Fibroblast of lung (primary cell): ENCODE measurements at regions not wholly inside any gene's neighbourhood (a gene's known extent, or its start where the extent isn't known, plus 50 kb on each side); places are given as distances from the start of the nearest gene placed in this dataset.

ENCODE experiments used
- DNase-seq, 2 donors: peaks; one replicate each; pipeline versions ENCODE4 v3.0.0 to v3.0.0-alpha.2; 2010; ENCODE audit warnings: low read depth in 2 of 2
- H2AFZ ChIP-seq: 2 replicates; pipeline ENCODE4 v1.5.1; 2012; ENCODE audit warnings: low read length, control low read depth, inconsistent platforms
- H3K27ac ChIP-seq: 2 replicates; pipeline ENCODE4 v1.5.1; 2011; ENCODE audit warnings: low read length, control low read depth; ENCODE audit not compliant: insufficient read depth
- H3K27me3 ChIP-seq: 2 replicates; pipeline ENCODE4 v1.5.1; 2011; ENCODE audit warnings: mild to moderate bottlenecking, low read length; ENCODE audit not compliant: control insufficient read depth, insufficient read depth
- H3K36me3 ChIP-seq: 2 replicates; pipeline ENCODE4 v1.5.1; 2011; ENCODE audit warnings: low read length; ENCODE audit not compliant: control insufficient read depth, insufficient read depth
- H3K4me1 ChIP-seq: 2 replicates; pipeline ENCODE4 v1.5.1; 2011; ENCODE audit warnings: low read length; ENCODE audit not compliant: control insufficient read depth, insufficient read depth; ENCODE audit errors: extremely low read depth
- H3K4me2 ChIP-seq: 2 replicates; pipeline ENCODE4 v1.5.1; 2011; ENCODE audit warnings: low read length, control low read depth; ENCODE audit not compliant: insufficient read depth; ENCODE audit errors: extremely low read depth
- H3K4me3 ChIP-seq, 4 experiments: fragments of 200-600 bp in 1 of 4; sonication (generic) in 1 of 4; replicated peaks in 1 of 4; 2 replicates each; pipeline ENCODE4 v1.5.1; 2011 to 2016; ENCODE audit warnings: low read length in 4 of 4, low read depth in 3 of 4, mild to moderate bottlenecking in 3 of 4, control low read depth in 2 of 4, inconsistent platforms in 1 of 4, mixed read lengths in 1 of 4; ENCODE audit not compliant: insufficient read depth in 1 of 4; ENCODE audit errors: control extremely low read depth in 1 of 4
- H3K79me2 ChIP-seq: 2 replicates; pipeline ENCODE4 v1.5.1; 2012; ENCODE audit warnings: mild to moderate bottlenecking, low read length, inconsistent platforms; ENCODE audit not compliant: control insufficient read depth, insufficient read depth
- H3K9ac ChIP-seq: 2 replicates; pipeline ENCODE4 v1.5.1; 2011; ENCODE audit warnings: mild to moderate bottlenecking, low read length, control low read depth; ENCODE audit not compliant: insufficient read depth
- H3K9me3 ChIP-seq: 2 replicates; pipeline ENCODE4 v1.5.1; 2012; ENCODE audit warnings: low read depth, low read length; ENCODE audit not compliant: control insufficient read depth, insufficient read depth
- H4K20me1 ChIP-seq: 2 replicates; pipeline ENCODE4 v1.5.1; 2011; ENCODE audit warnings: low read length; ENCODE audit not compliant: control insufficient read depth, insufficient read depth; ENCODE audit errors: extremely low read depth
- EZH2 ChIP-seq: IDR thresholded peaks from 2 replicates; pipeline ENCODE4 v1.5.1; 2012; ENCODE audit warnings: low read length, control low read depth, mild to moderate bottlenecking; ENCODE audit errors: missing control alignments
- TF ChIP-seq, protein P1 (sequence below), 2 donors: IDR thresholded peaks in 1 of 2; conservative IDR thresholded peaks in 1 of 2; 1 replicate in 1 of 2; 2 replicates in 1 of 2; pipeline ENCODE4 v1.5.1; 2011 to 2012; ENCODE audit warnings: low read length in 2 of 2, control low read depth in 1 of 2, inconsistent platforms in 1 of 2, low read depth in 1 of 2, mild to moderate bottlenecking in 1 of 2

DNA sequence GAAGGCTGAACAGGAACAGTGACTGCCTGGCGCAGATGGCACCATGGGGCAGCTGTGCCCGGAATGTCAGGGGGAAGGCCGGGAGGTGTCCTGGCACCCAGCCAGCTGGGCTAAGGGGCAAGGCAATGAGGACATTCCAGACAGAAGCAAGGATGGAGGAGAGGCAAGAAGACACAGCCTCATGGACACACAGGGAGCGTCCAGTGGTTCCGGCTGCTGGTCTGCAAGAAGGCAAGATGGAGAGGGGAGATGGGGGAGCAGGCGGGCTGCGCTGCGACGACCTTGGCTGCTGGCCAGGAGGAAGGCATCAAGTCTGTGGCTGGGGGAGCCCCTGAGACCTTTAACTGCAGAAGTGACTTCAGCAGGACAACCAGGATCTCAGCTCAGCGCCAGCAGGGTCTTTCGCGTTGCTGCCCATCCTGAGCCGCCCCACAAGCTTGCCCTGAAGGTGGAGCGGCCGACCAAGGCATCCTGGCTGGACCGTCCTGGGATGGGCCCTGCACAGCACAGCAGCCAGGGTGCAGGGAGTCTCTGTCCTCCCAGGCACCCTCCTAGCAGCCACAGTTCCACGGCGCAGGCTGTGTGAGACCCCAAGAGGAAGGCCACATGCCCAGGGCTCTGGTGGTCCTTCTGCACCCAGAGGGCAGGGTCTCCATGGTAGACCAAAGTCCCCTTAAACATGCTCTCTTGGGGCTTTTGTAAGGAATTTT lies 531.7 kb downstream of the BRD1 start:
- no peak overlapping the region for H3K27ac ChIP-seq
- no peaks in the 10 kb centered on the region for H3K36me3 ChIP-seq
- no peak overlapping the region for H2AFZ ChIP-seq
- no peaks in the 10 kb centered on the region for H4K20me1 ChIP-seq
- H3K79me2 ChIP-seq: no peaks in the 10 kb centered on the region
- H3K27me3 ChIP-seq: no peaks in the 10 kb centered on the region
- H3K4me1 ChIP-seq: no peaks in the 10 kb centered on the region
- H3K9ac ChIP-seq: no peak overlapping the region
- no peak for DNase-seq
- H3K4me2 ChIP-seq: no peak overlapping the region
- no peaks in the 10 kb centered on the region for H3K9me3 ChIP-seq
- H3K4me3 ChIP-seq: no peak overlapping the region
- TF ChIP-seq EZH2: no peak
- TF ChIP-seq, protein P1, sequence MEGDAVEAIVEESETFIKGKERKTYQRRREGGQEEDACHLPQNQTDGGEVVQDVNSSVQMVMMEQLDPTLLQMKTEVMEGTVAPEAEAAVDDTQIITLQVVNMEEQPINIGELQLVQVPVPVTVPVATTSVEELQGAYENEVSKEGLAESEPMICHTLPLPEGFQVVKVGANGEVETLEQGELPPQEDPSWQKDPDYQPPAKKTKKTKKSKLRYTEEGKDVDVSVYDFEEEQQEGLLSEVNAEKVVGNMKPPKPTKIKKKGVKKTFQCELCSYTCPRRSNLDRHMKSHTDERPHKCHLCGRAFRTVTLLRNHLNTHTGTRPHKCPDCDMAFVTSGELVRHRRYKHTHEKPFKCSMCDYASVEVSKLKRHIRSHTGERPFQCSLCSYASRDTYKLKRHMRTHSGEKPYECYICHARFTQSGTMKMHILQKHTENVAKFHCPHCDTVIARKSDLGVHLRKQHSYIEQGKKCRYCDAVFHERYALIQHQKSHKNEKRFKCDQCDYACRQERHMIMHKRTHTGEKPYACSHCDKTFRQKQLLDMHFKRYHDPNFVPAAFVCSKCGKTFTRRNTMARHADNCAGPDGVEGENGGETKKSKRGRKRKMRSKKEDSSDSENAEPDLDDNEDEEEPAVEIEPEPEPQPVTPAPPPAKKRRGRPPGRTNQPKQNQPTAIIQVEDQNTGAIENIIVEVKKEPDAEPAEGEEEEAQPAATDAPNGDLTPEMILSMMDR (conservative IDR thresholded peaks at IDR 0.05 in 1 of 2, IDR thresholded peaks at IDR 0.05 in 1 of 2; ENCODE audit: low read depth in 1 of 2, low read length in 2 of 2): no peak

DNA sequence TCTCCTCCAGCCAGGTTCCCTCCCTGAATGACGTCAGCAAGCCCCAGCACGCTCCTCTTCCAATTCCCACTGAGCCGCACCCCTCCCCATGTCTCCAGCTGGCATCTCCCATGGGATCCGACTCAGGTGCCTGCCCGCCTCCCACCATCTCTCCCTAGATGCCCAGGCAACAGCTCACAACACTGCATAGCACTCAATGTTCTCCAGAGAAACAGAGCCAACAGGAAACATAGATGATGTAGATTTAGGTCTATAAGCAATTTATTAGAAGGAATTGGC lies 532.3 kb downstream of the BRD1 start:
- no peak for TF ChIP-seq EZH2
- TF ChIP-seq, protein P1 (conservative IDR thresholded peaks at IDR 0.05 in 1 of 2, IDR thresholded peaks at IDR 0.05 in 1 of 2; ENCODE audit: low read depth in 1 of 2, low read length in 2 of 2): no peak
- no peak overlapping the region for H2AFZ ChIP-seq

DNA sequence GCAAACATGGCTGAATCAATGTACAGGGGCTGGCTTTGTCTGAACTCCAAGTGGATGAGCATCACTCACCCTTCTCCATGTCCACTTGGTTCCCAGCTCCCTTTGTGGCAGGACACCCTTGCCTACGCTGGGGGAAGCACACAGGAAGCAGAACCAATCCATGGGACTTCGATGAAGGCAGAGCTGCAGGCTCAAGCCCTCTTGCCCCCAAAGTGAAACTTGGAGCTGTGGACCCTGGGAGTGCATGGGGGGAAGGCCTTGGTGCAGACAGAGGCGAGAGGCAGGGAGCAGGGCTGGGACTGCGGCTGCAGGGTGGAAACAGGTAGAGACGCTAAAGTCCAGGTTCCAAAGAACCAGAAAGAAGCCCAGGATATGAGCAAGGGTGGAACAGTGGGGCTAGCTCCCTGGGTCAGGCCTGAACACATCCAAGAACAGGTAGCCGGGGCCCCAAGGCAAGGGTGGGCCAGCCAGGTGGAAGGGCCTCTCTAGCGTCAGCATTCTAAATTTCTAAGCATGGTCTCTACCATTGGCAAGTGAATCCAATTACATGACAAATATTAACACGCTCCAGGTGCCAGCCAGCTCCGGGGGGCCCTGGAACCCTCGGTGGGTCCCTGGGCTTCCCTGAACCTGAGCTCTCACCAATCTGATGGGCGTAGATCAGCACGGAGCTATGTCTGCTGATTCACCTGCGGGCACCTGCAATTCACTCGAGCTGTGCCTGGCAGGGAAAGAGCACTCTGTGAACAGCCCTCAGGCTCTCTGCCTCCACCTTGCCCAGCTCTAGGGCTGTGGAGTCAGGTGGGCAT lies 532.8 kb downstream of the BRD1 start:
- no peak overlapping the region for H3K9ac ChIP-seq
- TF ChIP-seq, protein P1 (conservative IDR thresholded peaks at IDR 0.05 in 1 of 2, IDR thresholded peaks at IDR 0.05 in 1 of 2; ENCODE audit: low read depth in 1 of 2, low read length in 2 of 2): no peak

More for the DNA sequence above, 532.3 kb downstream of the BRD1 start:
- no peak for DNase-seq
- H3K27me3 ChIP-seq: no peaks in the 10 kb centered on the region
- H3K9me3 ChIP-seq: no peaks in the 10 kb centered on the region
- no peaks in the 10 kb centered on the region for H4K20me1 ChIP-seq
- H3K9ac ChIP-seq: no peak overlapping the region
- no peaks in the 10 kb centered on the region for H3K4me1 ChIP-seq
- no peak overlapping the region for H3K4me2 ChIP-seq
- H3K4me3 ChIP-seq: no peak overlapping the region
- no peaks in the 10 kb centered on the region for H3K79me2 ChIP-seq
- H3K27ac ChIP-seq: no peak overlapping the region
- H3K36me3 ChIP-seq: no peaks in the 10 kb centered on the region

More for the DNA sequence above, 532.8 kb downstream of the BRD1 start:
- H3K79me2 ChIP-seq: no peaks in the 10 kb centered on the region
- H3K36me3 ChIP-seq: no peaks in the 10 kb centered on the region
- H3K27ac ChIP-seq: no peak overlapping the region
- DNase-seq: no peak
- H3K9me3 ChIP-seq: no peaks in the 10 kb centered on the region
- H3K27me3 ChIP-seq: no peaks in the 10 kb centered on the region
- H3K4me1 ChIP-seq: no peaks in the 10 kb centered on the region
- H3K4me2 ChIP-seq: no peak overlapping the region
- H2AFZ ChIP-seq: no peak overlapping the region
- no peak overlapping the region for H3K4me3 ChIP-seq
- no peaks in the 10 kb centered on the region for H4K20me1 ChIP-seq
